ENCODE measurements at regions not wholly inside any gene's neighbourhood (a gene's known extent, or its start where the extent isn't known, plus 50 kb on each side); places are given as distances from the start of the nearest gene placed in this dataset.
"Not testable (repeated sequence)": the region's sequence is repeated elsewhere in the genome, so short reads cannot be mapped to it uniquely, and the experiment has no call there.

DNA sequence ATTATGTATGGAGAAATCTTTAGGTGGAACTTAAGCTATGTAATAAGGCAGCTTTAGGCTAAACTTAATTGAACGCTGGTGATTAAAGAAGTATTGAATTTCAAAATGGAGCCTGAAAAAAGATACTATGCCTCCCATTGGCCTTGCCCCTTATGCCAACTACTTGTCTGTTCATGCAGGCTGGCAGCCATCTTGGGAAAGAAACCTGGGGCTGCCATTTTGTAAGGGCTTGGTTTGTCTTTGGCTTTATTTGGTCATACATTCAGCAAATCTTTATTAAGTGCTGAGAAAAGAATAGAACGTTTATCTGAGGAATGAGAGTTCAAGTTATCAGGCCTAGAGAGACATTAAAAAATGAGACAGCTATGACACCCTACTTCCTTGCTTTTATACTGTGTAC lies 231.3 kb downstream of the KCNE4 start:
- Histone ChIP-seq H3K4me3 (ENCODE audit: low read length) (no peak overlapping the region), H3K27me3 (ENCODE audit: control insufficient read depth, insufficient read depth, low read length) (no peaks in the 10 kb centered on the region), H3K27ac (ENCODE audit: low read length) (no peak overlapping the region), H3K36me3 (ENCODE audit: control insufficient read depth, insufficient read depth, low read length) (no peaks in the 10 kb centered on the region), H3K4me1 (ENCODE audit: control insufficient read depth, insufficient read depth, low read length) (no peaks in the 10 kb centered on the region), H3K9me3 (ENCODE audit: control insufficient read depth, insufficient read depth, low read length) (no peaks in the 10 kb centered on the region)
- WGBS (ENCODE audit: insufficient coverage, insufficient read length), result no CpG with 5 or more reads among the region's 2 CpGs
- no peak for DNase-seq (ENCODE audit: low read depth, low spot score)

DNA sequence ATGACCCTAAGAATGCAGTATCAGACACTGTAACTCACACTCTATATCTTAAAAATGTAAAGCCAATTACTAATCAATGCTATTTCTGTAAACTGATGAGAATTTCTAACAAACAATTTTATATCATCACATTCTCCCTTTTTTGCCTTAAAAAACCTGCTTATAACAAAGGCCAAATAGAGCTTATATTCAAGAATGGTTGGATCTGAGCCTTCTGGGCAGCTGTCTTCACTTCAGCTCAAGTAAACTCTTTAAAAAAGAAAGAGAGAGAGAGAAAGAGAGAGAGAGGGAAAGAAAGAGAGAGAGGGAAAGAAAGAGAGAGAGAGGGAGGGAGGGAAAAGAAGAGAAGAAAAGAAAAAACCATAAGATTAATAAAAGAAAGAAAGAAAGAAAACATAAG lies 231.8 kb downstream of the KCNE4 start:
- no peaks in the 10 kb centered on the region for H3K27me3 ChIP-seq (ENCODE audit: control insufficient read depth, insufficient read depth, low read length)
- DNase-seq (ENCODE audit: low read depth, low spot score), result no peak
- no peaks in the 10 kb centered on the region for H3K4me1 ChIP-seq (ENCODE audit: control insufficient read depth, insufficient read depth, low read length)
- no peak overlapping the region for H3K4me3 ChIP-seq (ENCODE audit: low read length)
- H3K27ac ChIP-seq (ENCODE audit: low read length), result no peak overlapping the region
- H3K36me3 ChIP-seq (ENCODE audit: control insufficient read depth, insufficient read depth, low read length), result no peaks in the 10 kb centered on the region
- no peaks in the 10 kb centered on the region for H3K9me3 ChIP-seq (ENCODE audit: control insufficient read depth, insufficient read depth, low read length)

DNA sequence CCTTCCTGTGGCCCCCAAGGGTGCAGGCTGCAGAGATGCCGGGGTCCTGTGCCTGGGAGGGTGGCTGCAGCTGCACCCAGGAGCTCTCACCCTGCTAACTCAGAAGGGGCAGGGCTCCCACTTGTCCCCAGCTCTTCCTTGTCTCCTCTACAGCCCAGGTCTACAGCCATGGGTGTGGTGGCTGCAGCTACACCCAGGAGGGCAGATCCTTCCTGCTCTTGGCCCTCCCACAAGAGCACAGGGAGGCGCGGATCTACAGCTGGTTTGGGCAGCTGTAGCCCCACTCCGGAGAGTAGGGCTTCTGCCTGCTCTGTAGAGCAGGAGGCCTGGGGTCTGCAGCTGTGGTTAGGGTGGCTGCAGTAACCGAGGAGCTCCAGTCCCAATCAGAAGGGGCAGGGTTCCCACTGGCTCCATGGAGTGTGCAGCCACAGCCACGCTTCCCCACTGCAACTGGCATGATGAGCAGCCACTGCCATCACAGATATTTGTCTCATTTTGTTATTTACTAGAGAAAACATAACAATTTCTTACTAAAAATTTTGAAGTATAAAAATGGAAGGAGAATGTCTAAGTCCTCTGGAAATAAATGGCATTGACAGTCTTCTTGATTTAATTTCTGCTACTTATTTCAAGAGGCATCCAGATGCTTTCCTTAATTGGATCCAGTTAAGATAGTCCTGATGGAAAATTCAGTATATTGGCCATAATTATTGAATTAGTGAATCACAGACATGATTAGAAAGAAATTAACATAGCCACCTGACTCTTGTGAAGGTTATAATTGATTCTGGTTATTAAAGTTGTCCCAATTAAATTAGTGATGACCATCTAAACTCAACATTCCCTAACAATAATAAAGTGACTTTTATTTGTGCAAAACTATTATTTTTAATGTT lies 233.6 kb downstream of the KCNE4 start:
- no peaks in the 10 kb centered on the region for H3K4me1 ChIP-seq (ENCODE audit: control insufficient read depth, insufficient read depth, low read length)
- H3K4me3 ChIP-seq (ENCODE audit: low read length), result no peak overlapping the region
- H3K9me3 ChIP-seq (ENCODE audit: control insufficient read depth, insufficient read depth, low read length), result no peaks in the 10 kb centered on the region
- no peak overlapping the region for H3K27ac ChIP-seq (ENCODE audit: low read length)
- WGBS (ENCODE audit: insufficient coverage, insufficient read length), result no CpG with 5 or more reads among the region's 6 CpGs
- H3K36me3 ChIP-seq (ENCODE audit: control insufficient read depth, insufficient read depth, low read length), result no peaks in the 10 kb centered on the region
- no peak for DNase-seq (ENCODE audit: low read depth, low spot score)
- H3K27me3 ChIP-seq (ENCODE audit: control insufficient read depth, insufficient read depth, low read length), result no peaks in the 10 kb centered on the region

DNA sequence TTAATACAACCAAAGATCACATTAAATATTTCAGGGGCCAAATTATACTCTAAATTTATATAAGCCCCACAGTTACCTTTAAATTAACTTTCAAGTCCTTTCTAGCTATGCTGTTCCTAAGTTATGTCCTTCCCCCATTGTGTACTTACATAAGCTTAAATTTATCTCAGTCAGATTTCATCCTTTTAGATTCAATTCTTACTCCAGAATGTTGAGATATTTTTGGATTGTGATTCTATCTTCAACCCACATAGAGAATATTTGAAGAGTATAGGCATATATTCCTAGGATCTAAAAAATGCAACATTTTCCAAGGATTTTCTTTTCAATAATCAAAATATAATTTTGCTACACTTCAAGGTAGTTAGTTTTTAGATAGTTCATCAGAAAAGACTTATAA lies 242.8 kb downstream of the KCNE4 start:
- no peak for DNase-seq (ENCODE audit: low read depth, low spot score)
- Histone ChIP-seq H3K27ac (ENCODE audit: low read length) (no peak overlapping the region), H3K9me3 (ENCODE audit: control insufficient read depth, insufficient read depth, low read length) (no peaks in the 10 kb centered on the region), H3K36me3 (ENCODE audit: control insufficient read depth, insufficient read depth, low read length) (no peaks in the 10 kb centered on the region), H3K4me1 (ENCODE audit: control insufficient read depth, insufficient read depth, low read length) (no peaks in the 10 kb centered on the region), H3K4me3 (ENCODE audit: low read length) (no peak overlapping the region), H3K27me3 (ENCODE audit: control insufficient read depth, insufficient read depth, low read length) (no peaks in the 10 kb centered on the region)

DNA sequence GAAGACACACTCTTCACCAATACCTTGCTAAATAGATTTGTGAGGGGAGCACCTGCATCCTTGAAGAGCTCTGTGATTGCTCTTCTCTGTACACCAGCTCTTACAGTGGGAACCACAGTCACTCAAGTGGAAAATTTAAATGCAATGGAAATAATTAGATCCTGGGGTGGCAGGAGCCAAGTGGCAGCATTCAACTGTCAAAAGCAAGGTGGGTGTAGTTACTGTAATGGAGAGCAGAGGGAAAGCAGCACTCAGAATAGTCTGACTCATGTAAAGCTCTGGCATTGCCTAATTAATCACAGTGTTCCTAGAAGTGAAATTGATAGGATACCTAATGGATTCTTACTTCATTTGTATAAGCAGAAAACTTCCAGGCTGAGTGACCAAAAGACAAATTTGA lies 245.8 kb downstream of the KCNE4 start:
- no peak overlapping the region for H3K4me3 ChIP-seq (ENCODE audit: low read length)
- no peak overlapping the region for H3K27ac ChIP-seq (ENCODE audit: low read length)
- H3K4me1 ChIP-seq (ENCODE audit: control insufficient read depth, insufficient read depth, low read length), result no peaks in the 10 kb centered on the region
- no peaks in the 10 kb centered on the region for H3K9me3 ChIP-seq (ENCODE audit: control insufficient read depth, insufficient read depth, low read length)
- DNase-seq (ENCODE audit: low read depth, low spot score), result no peak
- H3K27me3 ChIP-seq (ENCODE audit: control insufficient read depth, insufficient read depth, low read length), result no peaks in the 10 kb centered on the region
- no peaks in the 10 kb centered on the region for H3K36me3 ChIP-seq (ENCODE audit: control insufficient read depth, insufficient read depth, low read length)

DNA sequence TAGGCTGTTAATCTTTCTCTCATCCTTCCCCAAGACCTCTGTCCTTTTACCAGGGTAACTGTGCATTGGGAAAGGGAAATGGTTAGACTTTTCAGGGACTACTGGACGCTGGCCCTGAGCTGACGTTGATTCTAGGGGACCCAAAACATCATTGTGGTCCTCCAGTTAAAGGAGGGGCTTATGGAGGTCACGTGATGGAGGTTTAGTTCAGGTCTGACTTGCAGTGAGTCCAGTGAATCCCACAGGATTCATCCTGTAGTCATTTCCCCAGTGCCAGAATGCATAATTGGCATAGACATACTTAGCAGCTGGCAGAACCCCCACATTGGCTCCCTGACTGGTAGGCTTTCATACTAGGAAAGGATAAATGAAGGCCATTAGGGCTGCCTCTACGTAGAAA lies 246.3 kb downstream of the KCNE4 start:
- DNase-seq (ENCODE audit: low read depth, low spot score), result not testable (repeated sequence)
- WGBS (ENCODE audit: insufficient coverage, insufficient read length), result no CpG with 5 or more reads among the region's 4 CpGs

DNA sequence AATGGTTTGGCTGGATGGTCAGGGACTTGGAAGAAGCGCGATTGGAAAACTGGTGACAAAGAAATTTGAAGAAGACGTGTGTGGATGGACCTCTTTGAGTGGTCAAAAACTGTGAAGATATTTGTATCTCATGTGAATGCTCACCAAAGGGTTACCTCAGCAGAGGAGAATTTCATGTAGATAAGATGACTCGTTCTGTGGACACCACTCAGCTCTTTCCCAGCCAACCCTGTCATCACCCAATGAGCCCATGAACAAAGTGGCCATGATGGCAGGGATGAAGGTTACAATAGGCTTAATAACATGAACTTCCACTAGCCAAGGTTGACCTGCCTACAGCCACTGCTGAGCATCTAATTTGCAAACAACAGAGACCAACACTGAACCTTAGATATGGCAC lies 248.3 kb downstream of the KCNE4 start:
- no peak for DNase-seq (ENCODE audit: low read depth, low spot score)
- H3K4me3 ChIP-seq (ENCODE audit: low read length), result no peak overlapping the region

More for the DNA sequence above, 246.3 kb downstream of the KCNE4 start:
- not testable (repeated sequence) for H3K4me1 ChIP-seq (ENCODE audit: control insufficient read depth, insufficient read depth, low read length); H3K9me3 ChIP-seq (ENCODE audit: control insufficient read depth, insufficient read depth, low read length); H3K27ac ChIP-seq (ENCODE audit: low read length); H3K27me3 ChIP-seq (ENCODE audit: control insufficient read depth, insufficient read depth, low read length); H3K4me3 ChIP-seq (ENCODE audit: low read length); H3K36me3 ChIP-seq (ENCODE audit: control insufficient read depth, insufficient read depth, low read length)

DNA sequence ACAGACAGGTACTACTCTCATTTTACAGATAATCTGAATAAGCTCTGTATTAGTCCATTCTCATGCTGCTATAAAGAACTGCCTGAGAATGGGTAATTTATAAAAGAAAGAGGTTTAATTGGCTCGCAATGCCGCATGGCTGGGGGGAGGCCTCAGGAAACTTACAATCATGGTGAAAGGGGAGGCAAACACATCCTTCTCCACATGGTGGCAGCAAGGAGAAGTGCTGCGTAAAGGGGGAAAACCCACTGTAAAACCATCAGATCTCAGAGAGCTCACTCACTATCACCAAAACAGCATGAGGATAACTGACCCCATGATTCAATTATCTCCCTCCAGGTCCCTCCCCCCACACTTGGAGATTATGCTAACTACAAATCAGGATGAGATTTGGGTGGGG lies 254.4 kb downstream of the KCNE4 start:
- Histone ChIP-seq H3K4me1 (ENCODE audit: control insufficient read depth, insufficient read depth, low read length) (no peaks in the 10 kb centered on the region), H3K27ac (ENCODE audit: low read length) (no peak overlapping the region)
- peak; percentile 18 for DNase-seq (ENCODE audit: low read depth, low spot score)

More for the DNA sequence above, 248.3 kb downstream of the KCNE4 start:
- H3K27me3 ChIP-seq (ENCODE audit: control insufficient read depth, insufficient read depth, low read length), result no peaks in the 10 kb centered on the region
- no peak overlapping the region for H3K27ac ChIP-seq (ENCODE audit: low read length)
- no CpG with 5 or more reads among the region's 4 CpGs for WGBS (ENCODE audit: insufficient coverage, insufficient read length)
- H3K4me1 ChIP-seq (ENCODE audit: control insufficient read depth, insufficient read depth, low read length), result no peaks in the 10 kb centered on the region
- H3K36me3 ChIP-seq (ENCODE audit: control insufficient read depth, insufficient read depth, low read length), result no peaks in the 10 kb centered on the region
- H3K9me3 ChIP-seq (ENCODE audit: control insufficient read depth, insufficient read depth, low read length), result no peaks in the 10 kb centered on the region

DNA sequence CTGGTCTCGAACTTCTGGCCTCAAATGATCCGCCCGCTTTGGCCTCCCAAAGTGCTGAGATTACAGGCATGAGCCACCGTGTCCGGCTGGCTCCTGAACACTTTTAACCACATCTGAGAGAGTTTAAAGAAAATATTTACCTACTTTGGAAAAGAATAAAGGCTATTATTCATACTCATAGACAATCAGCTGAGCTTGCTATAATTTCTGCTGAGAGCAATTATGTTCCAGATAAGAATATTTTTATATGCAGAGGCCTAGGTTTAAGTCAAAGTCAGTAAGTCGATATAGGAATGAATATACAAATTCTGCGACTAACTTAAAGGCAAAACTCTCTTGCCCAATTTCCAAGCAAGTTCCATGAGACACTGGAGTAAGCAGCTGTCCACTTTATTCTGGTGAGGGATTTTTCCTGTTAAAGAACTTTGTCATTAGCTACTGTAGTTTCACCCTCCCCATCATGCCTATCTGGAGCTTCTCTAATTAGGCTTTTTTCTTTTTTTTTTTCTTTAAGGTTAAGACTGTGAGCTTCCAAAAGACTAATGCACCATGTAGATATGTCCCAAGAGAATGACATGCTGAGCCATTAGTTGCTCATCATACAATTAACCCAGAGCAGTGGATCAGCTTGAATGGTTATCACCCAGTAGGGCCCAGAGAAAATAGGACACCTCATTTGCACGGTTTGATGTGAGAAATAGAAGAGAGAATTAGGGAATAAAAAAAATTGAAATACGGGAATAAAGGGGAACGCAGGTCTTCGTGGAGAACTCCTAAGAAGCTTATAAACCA lies 260.1 kb downstream of the KCNE4 start:
- WGBS (ENCODE audit: insufficient coverage, insufficient read length), result 100% methylated on average over 3 of the region's 11 CpGs
- H3K4me1 ChIP-seq (ENCODE audit: control insufficient read depth, insufficient read depth, low read length), result no peaks in the 10 kb centered on the region
- H3K27me3 ChIP-seq (ENCODE audit: control insufficient read depth, insufficient read depth, low read length), result no peaks in the 10 kb centered on the region
- no peaks in the 10 kb centered on the region for H3K36me3 ChIP-seq (ENCODE audit: control insufficient read depth, insufficient read depth, low read length)
- no peak overlapping the region for H3K27ac ChIP-seq (ENCODE audit: low read length)
- H3K4me3 ChIP-seq (ENCODE audit: low read length), result no peak overlapping the region
- DNase-seq (ENCODE audit: low read depth, low spot score), result no peak
- H3K9me3 ChIP-seq (ENCODE audit: control insufficient read depth, insufficient read depth, low read length), result no peaks in the 10 kb centered on the region

More for the DNA sequence above, 254.4 kb downstream of the KCNE4 start:
- no peaks in the 10 kb centered on the region for H3K36me3 ChIP-seq (ENCODE audit: control insufficient read depth, insufficient read depth, low read length)
- no peaks in the 10 kb centered on the region for H3K27me3 ChIP-seq (ENCODE audit: control insufficient read depth, insufficient read depth, low read length)
- no peak overlapping the region for H3K4me3 ChIP-seq (ENCODE audit: low read length)
- WGBS (ENCODE audit: insufficient coverage, insufficient read length), result no CpG with 5 or more reads among the region's 3 CpGs
- no peaks in the 10 kb centered on the region for H3K9me3 ChIP-seq (ENCODE audit: control insufficient read depth, insufficient read depth, low read length)

DNA sequence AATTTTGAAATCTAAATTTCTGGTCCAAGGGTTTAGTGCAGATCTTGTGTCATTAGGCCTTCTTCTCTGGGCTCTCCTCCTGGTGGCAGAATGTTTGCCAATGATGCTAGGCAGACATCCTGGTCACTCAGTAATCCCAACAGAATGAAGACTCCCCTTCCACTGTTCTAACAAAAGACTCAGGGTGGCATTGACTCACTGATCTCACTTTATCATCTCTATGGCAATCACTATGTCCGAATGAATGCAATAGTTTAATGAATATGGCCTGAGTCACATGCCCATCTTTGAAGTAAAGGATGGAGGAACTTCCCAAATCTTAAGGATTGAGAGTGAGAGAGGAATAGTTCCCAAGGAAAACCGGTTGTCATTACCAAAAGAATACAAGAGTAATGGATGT lies 261.1 kb downstream of the KCNE4 start:
- Histone ChIP-seq H3K27ac (ENCODE audit: low read length) (no peak overlapping the region), H3K4me3 (ENCODE audit: low read length) (no peak overlapping the region), H3K27me3 (ENCODE audit: control insufficient read depth, insufficient read depth, low read length) (no peaks in the 10 kb centered on the region), H3K4me1 (ENCODE audit: control insufficient read depth, insufficient read depth, low read length) (no peaks in the 10 kb centered on the region), H3K9me3 (ENCODE audit: control insufficient read depth, insufficient read depth, low read length) (no peaks in the 10 kb centered on the region), H3K36me3 (ENCODE audit: control insufficient read depth, insufficient read depth, low read length) (no peaks in the 10 kb centered on the region)
- no peak for DNase-seq (ENCODE audit: low read depth, low spot score)
- WGBS (ENCODE audit: insufficient coverage, insufficient read length), result no CpG with 5 or more reads among the region's 2 CpGs

All from iPS DF 6.9 (cell line).